Liver (tissue), 3 donors: ENCODE measurements at regions not wholly inside any gene's neighbourhood (a gene's known extent, or its start where the extent isn't known, plus 50 kb on each side); places are given as distances from the start of the nearest gene placed in this dataset.

Source experiments
- CTCF ChIP-seq: fragments of 150-350 bp; IDR thresholded peaks from 2 replicates; pipeline ENCODE4 v1.5.1; 2017; ENCODE audit warnings: improper control_type of control experiment, low read depth, low read length; ENCODE audit not compliant: missing input control
- JUND ChIP-seq, 2 donors: IDR thresholded peaks; 2 replicates each; pipeline ENCODE4 v1.6.1; 2016; ENCODE audit warnings: antibody characterized with exemption in 2 of 2
- donor health status: healthy.
- donor health status: healthy.

DNA sequence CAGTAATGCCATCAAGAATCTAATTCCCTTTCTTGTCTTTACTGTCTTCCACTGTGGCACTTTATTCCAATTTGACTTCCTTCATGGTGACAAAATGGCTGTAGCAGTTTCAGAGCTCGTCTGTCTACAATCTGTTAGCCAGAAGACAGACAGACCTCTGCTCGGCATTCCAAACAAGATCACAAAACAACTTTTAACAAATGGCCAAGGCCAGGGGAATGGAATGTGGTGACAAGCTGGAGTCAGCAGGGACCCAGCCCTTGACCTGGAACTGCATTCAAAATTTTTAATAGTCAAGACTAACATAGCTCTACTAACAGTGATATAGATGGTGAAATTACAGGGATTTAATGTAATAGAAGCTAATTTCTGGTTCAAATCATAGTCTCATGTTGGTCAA lies 637.2 kb downstream of the ETS1 start:
- no peak for TF ChIP-seq CTCF
- no peak for TF ChIP-seq JUND (IDR thresholded peaks at IDR 0.05)
